ENCODE measurements at regions not wholly inside any gene's neighbourhood (a gene's known extent, or its start where the extent isn't known, plus 50 kb on each side); places are given as distances from the start of the nearest gene placed in this dataset.

GRCh38 chr11:112771851-112772250 is 189.4 kb upstream of the NCAM1 start:
- TF ChIP-seq SIN3A (IDR thresholded peaks at IDR 0.05; ENCODE audit: borderline replicate concordance, insufficient read depth, low read length) (no peak), POLR2AphosphoS5 (IDR thresholded peaks at IDR 0.05; ENCODE audit: low read depth, low read length) (no peak), FOXP2 (optimal IDR thresholded peaks at IDR 0.05; ENCODE audit: borderline replicate concordance, extremely low read depth, extremely low read length, insufficient read depth) (no peak), TAF1 (IDR thresholded peaks at IDR 0.05; ENCODE audit: borderline replicate concordance, insufficient read depth, low read length) (no peak)
- TF ChIP-seq, protein P1, sequence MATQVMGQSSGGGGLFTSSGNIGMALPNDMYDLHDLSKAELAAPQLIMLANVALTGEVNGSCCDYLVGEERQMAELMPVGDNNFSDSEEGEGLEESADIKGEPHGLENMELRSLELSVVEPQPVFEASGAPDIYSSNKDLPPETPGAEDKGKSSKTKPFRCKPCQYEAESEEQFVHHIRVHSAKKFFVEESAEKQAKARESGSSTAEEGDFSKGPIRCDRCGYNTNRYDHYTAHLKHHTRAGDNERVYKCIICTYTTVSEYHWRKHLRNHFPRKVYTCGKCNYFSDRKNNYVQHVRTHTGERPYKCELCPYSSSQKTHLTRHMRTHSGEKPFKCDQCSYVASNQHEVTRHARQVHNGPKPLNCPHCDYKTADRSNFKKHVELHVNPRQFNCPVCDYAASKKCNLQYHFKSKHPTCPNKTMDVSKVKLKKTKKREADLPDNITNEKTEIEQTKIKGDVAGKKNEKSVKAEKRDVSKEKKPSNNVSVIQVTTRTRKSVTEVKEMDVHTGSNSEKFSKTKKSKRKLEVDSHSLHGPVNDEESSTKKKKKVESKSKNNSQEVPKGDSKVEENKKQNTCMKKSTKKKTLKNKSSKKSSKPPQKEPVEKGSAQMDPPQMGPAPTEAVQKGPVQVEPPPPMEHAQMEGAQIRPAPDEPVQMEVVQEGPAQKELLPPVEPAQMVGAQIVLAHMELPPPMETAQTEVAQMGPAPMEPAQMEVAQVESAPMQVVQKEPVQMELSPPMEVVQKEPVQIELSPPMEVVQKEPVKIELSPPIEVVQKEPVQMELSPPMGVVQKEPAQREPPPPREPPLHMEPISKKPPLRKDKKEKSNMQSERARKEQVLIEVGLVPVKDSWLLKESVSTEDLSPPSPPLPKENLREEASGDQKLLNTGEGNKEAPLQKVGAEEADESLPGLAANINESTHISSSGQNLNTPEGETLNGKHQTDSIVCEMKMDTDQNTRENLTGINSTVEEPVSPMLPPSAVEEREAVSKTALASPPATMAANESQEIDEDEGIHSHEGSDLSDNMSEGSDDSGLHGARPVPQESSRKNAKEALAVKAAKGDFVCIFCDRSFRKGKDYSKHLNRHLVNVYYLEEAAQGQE (IDR thresholded peaks at IDR 0.05; ENCODE audit: insufficient read depth in 1 of 2, low read depth in 2 of 2, low read length in 2 of 2), result no peak

GRCh38 chr11:112773264-112773663 is 188.0 kb upstream of the NCAM1 start:
- TF ChIP-seq, protein P1 (IDR thresholded peaks at IDR 0.05; ENCODE audit: insufficient read depth in 1 of 2, low read depth in 2 of 2, low read length in 2 of 2), result no peak
- no peak for TF ChIP-seq SIN3A (IDR thresholded peaks at IDR 0.05; ENCODE audit: borderline replicate concordance, insufficient read depth, low read length)
- no peak for TF ChIP-seq FOXP2 (optimal IDR thresholded peaks at IDR 0.05; ENCODE audit: borderline replicate concordance, extremely low read depth, extremely low read length, insufficient read depth)
- TF ChIP-seq TAF1 (IDR thresholded peaks at IDR 0.05; ENCODE audit: borderline replicate concordance, insufficient read depth, low read length), result no peak
- no peak for TF ChIP-seq POLR2AphosphoS5 (IDR thresholded peaks at IDR 0.05; ENCODE audit: low read depth, low read length)

- TF ChIP-seq POLR2AphosphoS5 (IDR thresholded peaks at IDR 0.05; ENCODE audit: low read depth, low read length), result no peak
- TF ChIP-seq SIN3A (IDR thresholded peaks at IDR 0.05; ENCODE audit: borderline replicate concordance, insufficient read depth, low read length), result no peak
- no peak for TF ChIP-seq FOXP2 (optimal IDR thresholded peaks at IDR 0.05; ENCODE audit: borderline replicate concordance, extremely low read depth, extremely low read length, insufficient read depth)
- TF ChIP-seq, protein P1 (IDR thresholded peaks at IDR 0.05; ENCODE audit: insufficient read depth in 1 of 2, low read depth in 2 of 2, low read length in 2 of 2), result no peak
- TF ChIP-seq TAF1 (IDR thresholded peaks at IDR 0.05; ENCODE audit: borderline replicate concordance, insufficient read depth, low read length), result no peak
Measured at GRCh38 chr11:112776834-112777233, 184.4 kb upstream of the NCAM1 start.

- TF ChIP-seq POLR2AphosphoS5 (IDR thresholded peaks at IDR 0.05; ENCODE audit: low read depth, low read length) (no peak), FOXP2 (optimal IDR thresholded peaks at IDR 0.05; ENCODE audit: borderline replicate concordance, extremely low read depth, extremely low read length, insufficient read depth) (no peak), TAF1 (IDR thresholded peaks at IDR 0.05; ENCODE audit: borderline replicate concordance, insufficient read depth, low read length) (no peak), SIN3A (IDR thresholded peaks at IDR 0.05; ENCODE audit: borderline replicate concordance, insufficient read depth, low read length) (no peak)
- TF ChIP-seq, protein P1 (IDR thresholded peaks at IDR 0.05; ENCODE audit: insufficient read depth in 1 of 2, low read depth in 2 of 2, low read length in 2 of 2), result no peak
Measured at GRCh38 chr11:112777283-112777751, 183.9 kb upstream of the NCAM1 start.
